ENCODE measurements at regions not wholly inside any gene's neighbourhood (a gene's known extent, or its start where the extent isn't known, plus 50 kb on each side); places are given as distances from the start of the nearest gene placed in this dataset.

- Histone ChIP-seq H3K4me1 (ENCODE audit: control insufficient read depth, insufficient read depth, low read length) (no peaks in the 10 kb centered on the region), H3K9ac (ENCODE audit: low read length in 2 of 2) (no peak overlapping the region), H3K4me3 (ENCODE audit: low read length in 2 of 2) (no peak overlapping the region), H3K9me3 (ENCODE audit: control insufficient read depth in 2 of 2, low read length in 2 of 2) (no peaks in the 10 kb centered on the region), H3K36me3 (ENCODE audit: control insufficient read depth in 2 of 2, insufficient read depth in 2 of 2, low read length in 2 of 2) (no peaks in the 10 kb centered on the region), H3K27me3 (ENCODE audit: control insufficient read depth in 1 of 2, insufficient read depth in 2 of 2, low read length in 2 of 2) (no peaks in the 10 kb centered on the region), H3K27ac (ENCODE audit: low read length) (no peak overlapping the region)
Observed at GRCh38 chr5:166031926-166032325, 2259.5 kb upstream of the WWC1 start.

GRCh38 chr5:166032601-166033000, 2258.8 kb upstream of the WWC1 start:
- no peaks in the 10 kb centered on the region for H3K36me3 ChIP-seq (ENCODE audit: control insufficient read depth in 2 of 2, insufficient read depth in 2 of 2, low read length in 2 of 2)
- H3K9ac ChIP-seq (ENCODE audit: low read length in 2 of 2): no peak overlapping the region
- no peak overlapping the region for H3K27ac ChIP-seq (ENCODE audit: low read length)
- H3K27me3 ChIP-seq (ENCODE audit: control insufficient read depth in 1 of 2, insufficient read depth in 2 of 2, low read length in 2 of 2): no peaks in the 10 kb centered on the region
- H3K9me3 ChIP-seq (ENCODE audit: control insufficient read depth in 2 of 2, low read length in 2 of 2): no peaks in the 10 kb centered on the region
- H3K4me3 ChIP-seq (ENCODE audit: low read length in 2 of 2): no peak overlapping the region
- H3K4me1 ChIP-seq (ENCODE audit: control insufficient read depth, insufficient read depth, low read length): no peaks in the 10 kb centered on the region

GRCh38 chr5:166045961-166046360, 2245.5 kb upstream of the WWC1 start:
- no peaks in the 10 kb centered on the region for H3K36me3 ChIP-seq (ENCODE audit: control insufficient read depth in 2 of 2, insufficient read depth in 2 of 2, low read length in 2 of 2)
- no peak overlapping the region for H3K4me3 ChIP-seq (ENCODE audit: low read length in 2 of 2)
- no peak overlapping the region for H3K27ac ChIP-seq (ENCODE audit: low read length)
- no peaks in the 10 kb centered on the region for H3K4me1 ChIP-seq (ENCODE audit: control insufficient read depth, insufficient read depth, low read length)
- peaks cover 0 to 2% of the 10 kb centered on the region in 2 donors for H3K9me3 ChIP-seq (ENCODE audit: control insufficient read depth in 2 of 2, low read length in 2 of 2)
- no peak overlapping the region for H3K9ac ChIP-seq (ENCODE audit: low read length in 2 of 2)
- H3K27me3 ChIP-seq (ENCODE audit: control insufficient read depth in 1 of 2, insufficient read depth in 2 of 2, low read length in 2 of 2): no peaks in the 10 kb centered on the region

GRCh38 chr5:166046956-166047355, 2244.5 kb upstream of the WWC1 start:
- no peaks in the 10 kb centered on the region for H3K36me3 ChIP-seq (ENCODE audit: control insufficient read depth in 2 of 2, insufficient read depth in 2 of 2, low read length in 2 of 2)
- no peak overlapping the region for H3K4me3 ChIP-seq (ENCODE audit: low read length in 2 of 2)
- no peaks in the 10 kb centered on the region for H3K4me1 ChIP-seq (ENCODE audit: control insufficient read depth, insufficient read depth, low read length)
- peaks cover 0 to 2% of the 10 kb centered on the region in 2 donors for H3K9me3 ChIP-seq (ENCODE audit: control insufficient read depth in 2 of 2, low read length in 2 of 2)
- H3K9ac ChIP-seq (ENCODE audit: low read length in 2 of 2): no peak overlapping the region
- H3K27ac ChIP-seq (ENCODE audit: low read length): no peak overlapping the region
- H3K27me3 ChIP-seq (ENCODE audit: control insufficient read depth in 1 of 2, insufficient read depth in 2 of 2, low read length in 2 of 2): no peaks in the 10 kb centered on the region

GRCh38 chr5:166050531-166050930, 2240.9 kb upstream of the WWC1 start:
- Histone ChIP-seq H3K4me3 (ENCODE audit: low read length in 2 of 2) (no peak overlapping the region), H3K27me3 (ENCODE audit: control insufficient read depth in 1 of 2, insufficient read depth in 2 of 2, low read length in 2 of 2) (no peaks in the 10 kb centered on the region), H3K27ac (ENCODE audit: low read length) (no peak overlapping the region), H3K4me1 (ENCODE audit: control insufficient read depth, insufficient read depth, low read length) (no peaks in the 10 kb centered on the region), H3K9me3 (ENCODE audit: control insufficient read depth in 2 of 2, low read length in 2 of 2) (no peaks in the 10 kb centered on the region), H3K9ac (ENCODE audit: low read length in 2 of 2) (no peak overlapping the region), H3K36me3 (ENCODE audit: control insufficient read depth in 2 of 2, insufficient read depth in 2 of 2, low read length in 2 of 2) (no peaks in the 10 kb centered on the region)

- H3K4me1 ChIP-seq (ENCODE audit: control insufficient read depth, insufficient read depth, low read length): no peaks in the 10 kb centered on the region
- H3K27me3 ChIP-seq (ENCODE audit: control insufficient read depth in 1 of 2, insufficient read depth in 2 of 2, low read length in 2 of 2): no peaks in the 10 kb centered on the region
- H3K9ac ChIP-seq (ENCODE audit: low read length in 2 of 2): no peak overlapping the region
- no peaks in the 10 kb centered on the region for H3K9me3 ChIP-seq (ENCODE audit: control insufficient read depth in 2 of 2, low read length in 2 of 2)
- no peak overlapping the region for H3K27ac ChIP-seq (ENCODE audit: low read length)
- H3K4me3 ChIP-seq (ENCODE audit: low read length in 2 of 2): no peak overlapping the region
- no peaks in the 10 kb centered on the region for H3K36me3 ChIP-seq (ENCODE audit: control insufficient read depth in 2 of 2, insufficient read depth in 2 of 2, low read length in 2 of 2)
Observed at GRCh38 chr5:166058660-166059059, 2232.8 kb upstream of the WWC1 start.

- Histone ChIP-seq H3K4me3 (ENCODE audit: low read length in 2 of 2) (no peak overlapping the region), H3K36me3 (ENCODE audit: control insufficient read depth in 2 of 2, insufficient read depth in 2 of 2, low read length in 2 of 2) (no peaks in the 10 kb centered on the region), H3K9me3 (ENCODE audit: control insufficient read depth in 2 of 2, low read length in 2 of 2) (no peaks in the 10 kb centered on the region), H3K4me1 (ENCODE audit: control insufficient read depth, insufficient read depth, low read length) (no peaks in the 10 kb centered on the region), H3K27me3 (ENCODE audit: control insufficient read depth in 1 of 2, insufficient read depth in 2 of 2, low read length in 2 of 2) (no peaks in the 10 kb centered on the region), H3K27ac (ENCODE audit: low read length) (no peak overlapping the region), H3K9ac (ENCODE audit: low read length in 2 of 2) (no peak overlapping the region)
Observed at GRCh38 chr5:166062094-166062493, 2229.4 kb upstream of the WWC1 start.

- Histone ChIP-seq H3K36me3 (ENCODE audit: control insufficient read depth in 2 of 2, insufficient read depth in 2 of 2, low read length in 2 of 2) (no peaks in the 10 kb centered on the region), H3K27me3 (ENCODE audit: control insufficient read depth in 1 of 2, insufficient read depth in 2 of 2, low read length in 2 of 2) (no peaks in the 10 kb centered on the region), H3K4me3 (ENCODE audit: low read length in 2 of 2) (no peak overlapping the region), H3K9me3 (ENCODE audit: control insufficient read depth in 2 of 2, low read length in 2 of 2) (no peaks in the 10 kb centered on the region), H3K4me1 (ENCODE audit: control insufficient read depth, insufficient read depth, low read length) (no peaks in the 10 kb centered on the region), H3K27ac (ENCODE audit: low read length) (no peak overlapping the region), H3K9ac (ENCODE audit: low read length in 2 of 2) (no peak overlapping the region)
Observed at GRCh38 chr5:166062719-166063118, 2228.7 kb upstream of the WWC1 start.

- Histone ChIP-seq H3K36me3 (ENCODE audit: control insufficient read depth in 2 of 2, insufficient read depth in 2 of 2, low read length in 2 of 2) (no peaks in the 10 kb centered on the region), H3K9me3 (ENCODE audit: control insufficient read depth in 2 of 2, low read length in 2 of 2) (no peaks in the 10 kb centered on the region), H3K4me3 (ENCODE audit: low read length in 2 of 2) (no peak overlapping the region), H3K27ac (ENCODE audit: low read length) (no peak overlapping the region), H3K27me3 (ENCODE audit: control insufficient read depth in 1 of 2, insufficient read depth in 2 of 2, low read length in 2 of 2) (no peaks in the 10 kb centered on the region), H3K9ac (ENCODE audit: low read length in 2 of 2) (no peak overlapping the region), H3K4me1 (ENCODE audit: control insufficient read depth, insufficient read depth, low read length) (no peaks in the 10 kb centered on the region)
Observed at GRCh38 chr5:166063261-166063660, 2228.2 kb upstream of the WWC1 start.

GRCh38 chr5:166068547-166069335, 2222.7 kb upstream of the WWC1 start:
- Histone ChIP-seq H3K4me3 (ENCODE audit: low read length in 2 of 2) (no peak overlapping the region), H3K27ac (ENCODE audit: low read length) (no peak overlapping the region), H3K36me3 (ENCODE audit: control insufficient read depth in 2 of 2, insufficient read depth in 2 of 2, low read length in 2 of 2) (no peaks in the 10 kb centered on the region), H3K9me3 (ENCODE audit: control insufficient read depth in 2 of 2, low read length in 2 of 2) (no peaks in the 10 kb centered on the region), H3K4me1 (ENCODE audit: control insufficient read depth, insufficient read depth, low read length) (no peaks in the 10 kb centered on the region), H3K9ac (ENCODE audit: low read length in 2 of 2) (no peak overlapping the region), H3K27me3 (ENCODE audit: control insufficient read depth in 1 of 2, insufficient read depth in 2 of 2, low read length in 2 of 2) (no peaks in the 10 kb centered on the region)

GRCh38 chr5:166073901-166074581, 2217.4 kb upstream of the WWC1 start:
- no peaks in the 10 kb centered on the region for H3K9me3 ChIP-seq (ENCODE audit: control insufficient read depth in 2 of 2, low read length in 2 of 2)
- no peaks in the 10 kb centered on the region for H3K27me3 ChIP-seq (ENCODE audit: control insufficient read depth in 1 of 2, insufficient read depth in 2 of 2, low read length in 2 of 2)
- no peak overlapping the region for H3K9ac ChIP-seq (ENCODE audit: low read length in 2 of 2)
- H3K27ac ChIP-seq (ENCODE audit: low read length): no peak overlapping the region
- no peaks in the 10 kb centered on the region for H3K4me1 ChIP-seq (ENCODE audit: control insufficient read depth, insufficient read depth, low read length)
- no peak overlapping the region for H3K4me3 ChIP-seq (ENCODE audit: low read length in 2 of 2)
- no peaks in the 10 kb centered on the region for H3K36me3 ChIP-seq (ENCODE audit: control insufficient read depth in 2 of 2, insufficient read depth in 2 of 2, low read length in 2 of 2)

Measured in stomach smooth muscle (tissue), 2 donors.